T-helper 2 cell treated with Interferon-gamma antibody and Interleukin-4, amounts not matched to agents 5 μg/mL and 100 μg/mL, for 36 hours (primary cell): ENCODE measurements at regions not wholly inside any gene's neighbourhood (a gene's known extent, or its start where the extent isn't known, plus 50 kb on each side); places are given as distances from the start of the nearest gene placed in this dataset.

Experiments
- DNase-seq: peaks from one replicate; pipeline ENCODE4 v3.0.0; 2021; ENCODE audit warnings: low spot score
- H3K27ac Mint-ChIP-seq: one replicate; pipeline ENCODE4 v1.8.0; 2021; ENCODE audit warnings: mild to moderate bottlenecking, mixed read lengths
- H3K27me3 Mint-ChIP-seq: one replicate; pipeline ENCODE4 v1.8.0; 2021; ENCODE audit warnings: low read depth, mixed read lengths
- H3K36me3 Mint-ChIP-seq: one replicate; pipeline ENCODE4 v1.8.0; 2021; ENCODE audit warnings: low read depth, mixed read lengths
- H3K4me1 Mint-ChIP-seq: one replicate; pipeline ENCODE4 v1.8.0; 2021; ENCODE audit warnings: low read depth, mixed read lengths
- H3K4me3 Mint-ChIP-seq: one replicate; pipeline ENCODE4 v1.8.0; 2022; ENCODE audit warnings: mild to moderate bottlenecking, moderate library complexity, mixed read lengths
- H3K9me3 Mint-ChIP-seq: one replicate; pipeline ENCODE4 v1.8.0; 2021; ENCODE audit warnings: mixed read lengths

DNA sequence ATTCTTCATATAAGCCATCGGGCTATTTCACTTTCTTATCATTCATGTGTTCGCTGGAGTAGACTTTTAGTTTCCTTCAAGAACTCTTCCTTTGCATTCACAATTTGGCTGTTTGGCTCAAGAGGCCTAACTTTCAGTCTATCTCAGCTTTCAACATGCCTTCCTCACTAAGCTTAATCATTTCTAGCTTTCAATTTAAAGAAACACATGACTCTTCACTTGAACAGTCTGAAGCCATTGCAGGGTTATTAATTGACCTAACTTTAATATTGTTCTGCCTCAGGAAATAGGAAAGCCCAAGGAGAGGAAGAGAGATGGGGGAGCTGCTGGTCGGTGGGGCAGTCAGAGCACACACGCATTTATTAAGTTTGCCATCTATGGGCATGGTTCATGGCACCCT, 158.1 kb downstream of the SUCLA2 start:
- no peak overlapping the region for H3K4me3 Mint-ChIP-seq
- no peak for DNase-seq
- H3K36me3 Mint-ChIP-seq: no peaks in the 10 kb centered on the region
- H3K27me3 Mint-ChIP-seq: no peaks in the 10 kb centered on the region
- H3K4me1 Mint-ChIP-seq: no peaks in the 10 kb centered on the region
- H3K27ac Mint-ChIP-seq: no peak overlapping the region
- H3K9me3 Mint-ChIP-seq: no peaks in the 10 kb centered on the region

- DNase-seq: no peak
- Mint-ChIP-seq H3K27ac (no peak overlapping the region), H3K4me1 (no peaks in the 10 kb centered on the region), H3K9me3 (no peaks in the 10 kb centered on the region), H3K4me3 (no peak overlapping the region), H3K27me3 (no peaks in the 10 kb centered on the region), H3K36me3 (no peaks in the 10 kb centered on the region)
These were observed 159.9 kb downstream of the SUCLA2 start for GRCh38 chr13:47841151-47841550.

DNA sequence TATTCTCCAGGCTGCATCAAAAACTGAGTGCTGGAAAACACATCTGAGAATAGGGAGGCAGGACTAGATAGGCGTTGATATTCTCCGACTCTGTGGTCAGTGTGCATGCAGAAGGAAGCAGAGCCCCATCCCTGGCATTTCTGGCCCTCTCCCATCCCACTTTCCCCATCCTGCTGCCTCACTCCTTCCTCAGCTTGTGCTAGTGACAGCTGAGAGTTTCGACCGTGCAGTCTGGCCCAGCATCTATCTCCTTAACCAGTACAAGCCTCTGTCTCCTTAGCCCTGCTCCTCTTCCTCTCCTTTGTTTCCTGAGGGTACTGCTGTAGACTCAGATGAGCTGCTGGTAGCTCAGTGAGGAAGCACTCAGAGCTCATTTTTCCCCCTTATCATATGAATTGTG, 163.2 kb downstream of the SUCLA2 start:
- Mint-ChIP-seq H3K27me3 (no peaks in the 10 kb centered on the region), H3K27ac (no peak overlapping the region), H3K9me3 (no peaks in the 10 kb centered on the region), H3K4me1 (no peaks in the 10 kb centered on the region), H3K36me3 (no peaks in the 10 kb centered on the region), H3K4me3 (no peak overlapping the region)
- no peak for DNase-seq

DNA sequence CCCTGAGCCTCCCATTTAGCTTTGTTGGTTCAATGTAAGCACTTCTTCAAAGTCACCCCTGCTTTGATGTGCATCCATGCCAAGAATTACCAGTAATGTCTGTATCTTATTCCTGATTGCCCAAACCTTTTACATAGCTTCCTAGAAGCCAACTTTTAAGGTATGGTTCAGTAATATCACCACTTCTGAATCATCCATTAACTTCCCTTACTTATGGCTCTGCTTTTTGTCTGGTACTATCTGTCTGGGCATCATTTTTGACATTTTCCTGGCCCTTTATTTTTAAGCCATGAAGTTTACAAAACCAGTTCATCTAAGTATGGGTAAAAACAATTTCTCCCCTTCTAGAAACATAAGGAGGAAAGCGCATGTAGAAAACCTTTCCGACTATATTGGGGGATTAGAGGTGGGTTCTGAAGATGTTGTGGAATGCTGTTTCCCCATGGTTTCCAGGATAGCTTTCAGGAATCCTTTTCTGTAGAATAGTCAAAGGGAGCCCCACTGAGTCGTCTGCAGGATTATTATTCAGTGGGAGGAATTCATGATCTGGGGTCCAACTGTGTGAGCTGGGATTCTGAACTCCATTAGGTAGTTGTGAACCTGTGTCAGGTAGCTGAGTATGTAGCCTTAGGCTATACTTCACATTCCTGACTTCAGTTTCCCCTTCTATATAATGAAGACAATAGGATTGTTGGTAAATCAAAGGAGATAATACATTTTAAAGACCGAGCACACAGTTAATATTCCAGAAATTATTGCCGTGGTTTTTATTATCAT, 163.8 kb downstream of the SUCLA2 start:
- no peaks in the 10 kb centered on the region for H3K36me3 Mint-ChIP-seq
- H3K27me3 Mint-ChIP-seq: no peaks in the 10 kb centered on the region
- no peak for DNase-seq
- no peak overlapping the region for H3K27ac Mint-ChIP-seq
- no peaks in the 10 kb centered on the region for H3K4me1 Mint-ChIP-seq
- no peaks in the 10 kb centered on the region for H3K9me3 Mint-ChIP-seq
- H3K4me3 Mint-ChIP-seq: no peak overlapping the region

DNA sequence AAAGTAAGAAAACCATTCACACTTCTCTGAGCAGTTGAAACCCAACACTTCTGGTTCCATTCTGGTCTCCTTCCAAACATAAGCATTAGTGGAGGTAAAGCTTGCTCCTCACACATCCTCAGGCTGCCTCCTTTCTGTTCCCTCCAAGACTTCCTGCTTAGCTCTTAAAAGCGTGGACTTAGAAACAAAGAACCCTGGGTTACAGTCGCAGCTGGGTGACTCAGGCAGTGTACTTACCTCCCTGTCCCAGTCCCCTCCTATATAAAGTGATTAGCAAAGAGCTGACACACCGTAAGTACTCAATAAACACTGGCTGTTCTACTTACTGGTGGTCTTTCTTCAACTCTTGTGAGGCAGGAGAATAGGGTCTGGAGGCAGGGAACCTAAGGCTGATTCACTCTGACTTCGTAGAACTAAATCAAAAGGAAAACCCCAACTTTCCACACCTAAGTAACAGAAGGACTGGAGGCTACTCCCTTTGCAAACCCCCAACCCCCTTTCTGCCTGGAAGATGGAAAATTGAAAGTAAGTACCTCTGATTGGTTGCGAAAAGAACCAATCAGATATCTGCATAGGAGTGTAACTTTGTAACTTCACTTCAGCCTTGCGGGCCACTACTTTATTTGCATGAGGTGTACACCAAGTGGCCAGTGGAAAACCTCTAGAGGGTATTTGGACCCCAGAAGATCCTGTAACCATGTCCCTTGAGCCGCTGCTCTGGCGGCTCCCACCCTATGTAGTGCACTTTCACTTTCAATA, 165.4 kb downstream of the SUCLA2 start:
- H3K4me1 Mint-ChIP-seq: no peaks in the 10 kb centered on the region
- no peak overlapping the region for H3K27ac Mint-ChIP-seq
- no peak for DNase-seq
- no peaks in the 10 kb centered on the region for H3K36me3 Mint-ChIP-seq
- H3K27me3 Mint-ChIP-seq: no peaks in the 10 kb centered on the region
- H3K9me3 Mint-ChIP-seq: no peaks in the 10 kb centered on the region
- no peak overlapping the region for H3K4me3 Mint-ChIP-seq

GRCh38 chr13:47832458-47832972, 168.6 kb downstream of the SUCLA2 start:
- Mint-ChIP-seq H3K9me3 (no peaks in the 10 kb centered on the region), H3K27ac (no peak overlapping the region), H3K4me1 (no peaks in the 10 kb centered on the region)

GRCh38 chr13:47831265-47831664, 169.8 kb downstream of the SUCLA2 start:
- no peaks in the 10 kb centered on the region for H3K4me1 Mint-ChIP-seq
- H3K36me3 Mint-ChIP-seq: no peaks in the 10 kb centered on the region
- no peak overlapping the region for H3K4me3 Mint-ChIP-seq
- H3K27ac Mint-ChIP-seq: no peak overlapping the region
- peaks cover 4% of the 10 kb centered on the region for H3K9me3 Mint-ChIP-seq
- no peaks in the 10 kb centered on the region for H3K27me3 Mint-ChIP-seq
- no peak for DNase-seq

More at GRCh38 chr13:47832458-47832972, 168.6 kb downstream of the SUCLA2 start:
- H3K36me3 Mint-ChIP-seq: no peaks in the 10 kb centered on the region
- H3K4me3 Mint-ChIP-seq: no peak overlapping the region
- no peak for DNase-seq
- no peaks in the 10 kb centered on the region for H3K27me3 Mint-ChIP-seq

GRCh38 chr13:47829690-47830089, 171.4 kb downstream of the SUCLA2 start:
- no peaks in the 10 kb centered on the region for H3K36me3 Mint-ChIP-seq
- no peaks in the 10 kb centered on the region for H3K4me1 Mint-ChIP-seq
- no peak for DNase-seq
- no peaks in the 10 kb centered on the region for H3K27me3 Mint-ChIP-seq
- no peak overlapping the region for H3K4me3 Mint-ChIP-seq
- H3K9me3 Mint-ChIP-seq: peaks cover 19% of the 10 kb centered on the region
- no peak overlapping the region for H3K27ac Mint-ChIP-seq

DNA sequence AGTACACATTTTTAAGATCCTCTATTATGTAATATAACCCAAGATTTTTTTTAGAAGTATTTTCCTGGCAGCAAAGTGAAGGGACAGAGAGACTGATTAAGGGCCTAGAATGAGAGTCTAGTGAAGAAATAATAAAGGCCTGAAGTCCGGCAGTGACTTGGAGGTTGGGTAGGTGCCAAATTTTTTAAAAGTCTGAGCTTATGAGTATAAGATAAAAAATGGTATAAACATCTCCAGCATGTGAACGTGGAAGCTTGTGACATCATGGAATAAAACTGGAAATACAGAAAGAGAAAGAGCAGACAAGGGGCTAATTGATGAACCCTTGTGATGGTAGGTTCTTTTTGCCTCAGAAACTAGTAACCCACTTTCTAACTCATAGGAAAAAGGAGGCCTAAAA, 174.6 kb downstream of the SUCLA2 start:
- DNase-seq: no peak
- H3K9me3 Mint-ChIP-seq: peaks cover 26% of the 10 kb centered on the region
- H3K27me3 Mint-ChIP-seq: no peaks in the 10 kb centered on the region
- no peaks in the 10 kb centered on the region for H3K36me3 Mint-ChIP-seq
- H3K4me1 Mint-ChIP-seq: no peaks in the 10 kb centered on the region
- H3K27ac Mint-ChIP-seq: no peak overlapping the region
- no peak overlapping the region for H3K4me3 Mint-ChIP-seq

GRCh38 chr13:47822036-47822435, 179.0 kb downstream of the SUCLA2 start:
- H3K27me3 Mint-ChIP-seq: no peaks in the 10 kb centered on the region
- H3K4me3 Mint-ChIP-seq: no peak overlapping the region
- no peak for DNase-seq
- no peaks in the 10 kb centered on the region for H3K4me1 Mint-ChIP-seq
- peaks cover 26% of the 10 kb centered on the region for H3K9me3 Mint-ChIP-seq
- no peak overlapping the region for H3K27ac Mint-ChIP-seq
- no peaks in the 10 kb centered on the region for H3K36me3 Mint-ChIP-seq

GRCh38 chr13:47816831-47817230, 184.2 kb downstream of the SUCLA2 start:
- Mint-ChIP-seq H3K9me3 (no peaks in the 10 kb centered on the region), H3K36me3 (no peaks in the 10 kb centered on the region), H3K4me3 (no peak overlapping the region), H3K4me1 (no peaks in the 10 kb centered on the region), H3K27me3 (no peaks in the 10 kb centered on the region), H3K27ac (no peak overlapping the region)
- DNase-seq: no peak

DNA sequence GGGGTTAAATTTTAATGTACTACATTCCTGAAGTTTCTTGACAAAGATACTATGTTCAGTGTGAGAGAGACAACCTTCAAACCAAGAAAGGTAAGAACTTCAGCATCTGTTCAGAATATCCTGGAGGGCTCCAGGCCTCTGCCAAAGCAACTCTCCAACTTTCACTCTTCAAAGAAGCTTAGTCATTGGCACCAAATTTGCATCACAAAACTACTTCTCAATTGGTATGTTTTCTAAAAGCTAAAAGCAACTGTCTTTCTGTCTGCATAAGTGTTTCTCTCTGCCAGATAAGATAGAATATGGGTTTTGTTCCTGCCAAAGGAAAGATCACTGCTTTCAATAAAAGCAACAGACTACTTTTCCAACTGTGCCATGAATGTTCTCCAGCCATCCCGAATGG, 187.4 kb downstream of the SUCLA2 start:
- Mint-ChIP-seq H3K4me1 (no peaks in the 10 kb centered on the region), H3K27ac (no peak overlapping the region), H3K4me3 (no peak overlapping the region), H3K27me3 (no peaks in the 10 kb centered on the region), H3K36me3 (no peaks in the 10 kb centered on the region), H3K9me3 (no peaks in the 10 kb centered on the region)
- no peak for DNase-seq

GRCh38 chr13:47809411-47809810, 191.7 kb downstream of the SUCLA2 start:
- H3K4me1 Mint-ChIP-seq: no peaks in the 10 kb centered on the region
- no peaks in the 10 kb centered on the region for H3K36me3 Mint-ChIP-seq
- DNase-seq: no peak
- no peak overlapping the region for H3K4me3 Mint-ChIP-seq
- no peaks in the 10 kb centered on the region for H3K27me3 Mint-ChIP-seq
- H3K9me3 Mint-ChIP-seq: no peaks in the 10 kb centered on the region
- no peak overlapping the region for H3K27ac Mint-ChIP-seq

DNA sequence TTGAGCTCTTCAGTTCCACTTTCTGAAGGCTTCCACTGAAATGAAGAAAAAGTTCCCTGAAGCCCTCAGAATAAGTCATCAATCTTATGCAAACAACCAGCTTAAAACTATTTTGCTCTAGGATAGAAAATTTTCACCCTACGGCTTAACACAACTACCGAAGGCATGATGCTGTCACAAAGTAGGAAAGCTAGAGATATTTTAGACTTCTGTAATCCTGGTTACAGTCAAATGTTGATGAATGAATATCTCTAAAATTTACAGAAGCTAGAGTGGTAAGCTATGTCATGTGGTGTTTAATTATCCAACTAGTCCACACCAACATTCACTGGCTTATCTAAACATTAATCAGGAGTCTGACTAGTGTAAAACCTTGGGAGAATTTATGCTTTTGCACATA, 197.9 kb downstream of the SUCLA2 start:
- no peak overlapping the region for H3K4me3 Mint-ChIP-seq
- no peak overlapping the region for H3K27ac Mint-ChIP-seq
- no peaks in the 10 kb centered on the region for H3K9me3 Mint-ChIP-seq
- H3K36me3 Mint-ChIP-seq: no peaks in the 10 kb centered on the region
- no peaks in the 10 kb centered on the region for H3K4me1 Mint-ChIP-seq
- H3K27me3 Mint-ChIP-seq: no peaks in the 10 kb centered on the region
- no peak for DNase-seq
